HEK293T (cell line): ENCODE measurements at regions not wholly inside any gene's neighbourhood (a gene's known extent, or its start where the extent isn't known, plus 50 kb on each side); places are given as distances from the start of the nearest gene placed in this dataset.

Source experiments
- ARNT ChIP-seq: fragments of 450-650 bp; IDR thresholded peaks from 2 replicates; pipeline ENCODE4 v1.6.1; 2017; ENCODE audit warnings: mild to moderate bottlenecking
- CTBP1 ChIP-seq: fragments of 450-650 bp; IDR thresholded peaks from 2 replicates; pipeline ENCODE4 v1.6.1; 2016; ENCODE audit warnings: borderline replicate concordance
- ELF4 ChIP-seq: fragments of 450-650 bp; IDR thresholded peaks from 2 replicates; pipeline ENCODE4 v1.6.1; 2017; ENCODE audit warnings: antibody characterized with exemption
- FOXK2 ChIP-seq: fragments of 450-650 bp; IDR thresholded peaks from 2 replicates; pipeline ENCODE4 v1.6.1; 2016; ENCODE audit warnings: mild to moderate bottlenecking
- FOXM1 ChIP-seq: fragments of 450-650 bp; IDR thresholded peaks from 2 replicates; pipeline ENCODE4 v1.6.1; 2017; ENCODE audit warnings: mild to moderate bottlenecking, borderline replicate concordance
- TARDBP ChIP-seq: fragments of 450-650 bp; IDR thresholded peaks from 2 replicates; pipeline ENCODE4 v1.6.1; 2016

GRCh38 chr2:4049463-4049862 lies 346.1 kb downstream of the DCDC2C start:
- TF ChIP-seq ELF4 = no peak
- TF ChIP-seq CTBP1 = no peak
- TF ChIP-seq FOXM1 = no peak
- TF ChIP-seq ARNT = no peak
- no peak for TF ChIP-seq FOXK2
- TF ChIP-seq TARDBP = no peak
